ENCODE measurements at regions not wholly inside any gene's neighbourhood (a gene's known extent, or its start where the extent isn't known, plus 50 kb on each side); places are given as distances from the start of the nearest gene placed in this dataset.

DNA sequence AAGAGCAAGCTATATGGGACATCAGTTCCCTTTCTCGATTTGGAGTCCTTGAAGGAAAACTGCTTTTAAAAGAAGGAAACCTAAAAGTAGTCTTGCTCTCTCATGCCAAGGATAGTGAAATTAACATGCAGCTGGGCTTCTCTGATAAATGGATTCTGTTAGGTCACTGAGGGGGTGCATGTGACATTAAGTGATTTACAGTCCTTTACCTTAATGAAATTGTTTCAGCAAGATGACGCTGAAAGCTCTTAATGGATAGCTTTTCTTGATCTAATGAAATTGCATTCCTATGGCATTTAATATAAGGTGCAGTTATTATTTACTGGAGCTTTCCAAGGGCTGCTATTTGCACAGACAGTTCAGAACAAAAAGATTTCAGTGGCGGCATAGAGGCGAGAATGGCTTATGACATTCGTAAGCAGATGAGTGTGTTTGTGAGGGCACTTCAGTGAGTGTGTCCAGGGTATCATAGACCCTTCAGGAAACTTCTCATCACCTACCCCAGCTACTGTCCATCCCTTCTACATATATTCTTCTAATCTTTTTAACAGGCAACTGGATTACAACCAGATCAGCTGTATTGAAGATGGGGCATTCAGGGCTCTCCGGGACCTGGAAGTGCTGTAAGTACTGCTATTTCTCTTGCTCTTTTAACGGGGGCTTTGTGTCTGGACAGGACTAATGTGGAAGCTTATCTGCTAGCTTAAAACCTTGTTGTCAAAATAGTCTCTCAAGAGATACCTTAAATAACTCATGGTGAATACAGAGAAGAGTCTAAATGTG lies 219.9 kb upstream of the PACRGL start:
- no peak for TF ChIP-seq POLR2A (IDR thresholded peaks at IDR 0.05)
- TF ChIP-seq CTCF (IDR thresholded peaks at IDR 0.05): no peak
